Tibial nerve (tissue), 4 donors: ENCODE measurements at regions not wholly inside any gene's neighbourhood (a gene's known extent, or its start where the extent isn't known, plus 50 kb on each side); places are given as distances from the start of the nearest gene placed in this dataset.
"Not testable (repeated sequence)": the region's sequence is repeated elsewhere in the genome, so short reads cannot be mapped to it uniquely, and the experiment has no call there.

Source experiments
- EP300 ChIP-seq, 2 donors: sonication (generic); formaldehyde crosslinking; IDR thresholded peaks; one replicate each; pipeline ENCODE4 v1.6.1; 2017; ENCODE audit warnings: antibody characterized with exemption in 2 of 2, mild to moderate bottlenecking in 1 of 2
- POLR2A ChIP-seq, 2 donors: fragments of 450-650 bp; IDR thresholded peaks; one replicate each; pipeline ENCODE4 v1.6.1; 2017; ENCODE audit warnings: antibody characterized with exemption in 2 of 2, mild to moderate bottlenecking in 2 of 2, moderate library complexity in 2 of 2
- TF ChIP-seq, protein P1 (sequence below), 5 experiments: fragments of 200-600 bp in 3 of 5; fragments of 450-650 bp in 2 of 5; sonication (generic) in 3 of 5; IDR thresholded peaks; one replicate each; pipeline ENCODE4 v1.5.1; 2016 to 2019; ENCODE audit warnings: antibody characterized with exemption in 5 of 5, mild to moderate bottlenecking in 3 of 5, moderate library complexity in 2 of 5

DNA sequence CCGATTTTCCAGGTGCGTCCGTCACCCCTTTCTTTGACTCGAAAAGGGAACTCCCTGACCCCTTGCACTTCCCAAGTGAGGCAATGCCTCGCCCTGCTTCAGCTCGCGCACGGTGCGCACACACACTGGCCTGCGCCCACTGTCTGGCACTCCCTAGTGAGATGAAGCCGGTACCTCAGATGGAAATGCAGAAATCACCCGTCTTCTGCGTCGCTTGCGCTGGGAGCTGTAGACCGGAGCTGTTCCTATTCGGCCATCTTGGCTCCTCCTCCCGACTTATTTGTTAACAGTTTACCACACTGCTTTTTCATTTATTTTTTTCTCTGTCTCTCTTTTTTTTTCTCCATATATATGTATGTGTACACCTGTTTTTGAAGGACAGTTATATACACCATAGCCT lies 112.2 kb downstream of the MAD2L1 start:
- TF ChIP-seq, protein P1, sequence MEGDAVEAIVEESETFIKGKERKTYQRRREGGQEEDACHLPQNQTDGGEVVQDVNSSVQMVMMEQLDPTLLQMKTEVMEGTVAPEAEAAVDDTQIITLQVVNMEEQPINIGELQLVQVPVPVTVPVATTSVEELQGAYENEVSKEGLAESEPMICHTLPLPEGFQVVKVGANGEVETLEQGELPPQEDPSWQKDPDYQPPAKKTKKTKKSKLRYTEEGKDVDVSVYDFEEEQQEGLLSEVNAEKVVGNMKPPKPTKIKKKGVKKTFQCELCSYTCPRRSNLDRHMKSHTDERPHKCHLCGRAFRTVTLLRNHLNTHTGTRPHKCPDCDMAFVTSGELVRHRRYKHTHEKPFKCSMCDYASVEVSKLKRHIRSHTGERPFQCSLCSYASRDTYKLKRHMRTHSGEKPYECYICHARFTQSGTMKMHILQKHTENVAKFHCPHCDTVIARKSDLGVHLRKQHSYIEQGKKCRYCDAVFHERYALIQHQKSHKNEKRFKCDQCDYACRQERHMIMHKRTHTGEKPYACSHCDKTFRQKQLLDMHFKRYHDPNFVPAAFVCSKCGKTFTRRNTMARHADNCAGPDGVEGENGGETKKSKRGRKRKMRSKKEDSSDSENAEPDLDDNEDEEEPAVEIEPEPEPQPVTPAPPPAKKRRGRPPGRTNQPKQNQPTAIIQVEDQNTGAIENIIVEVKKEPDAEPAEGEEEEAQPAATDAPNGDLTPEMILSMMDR (IDR thresholded peaks at IDR 0.05): not testable (repeated sequence)
- TF ChIP-seq POLR2A, EP300 (IDR thresholded peaks at IDR 0.05): not testable (repeated sequence)
